HepG2 (cell line): ENCODE measurements at regions not wholly inside any gene's neighbourhood (a gene's known extent, or its start where the extent isn't known, plus 50 kb on each side); places are given as distances from the start of the nearest gene placed in this dataset.

ENCODE experiments used
- CBX5 ChIP-seq: sonication (generic); formaldehyde crosslinking; IDR thresholded peaks from 2 replicates; pipeline ENCODE4 v1.4.0; 2020; ENCODE audit warnings: missing genetic modification reagents, borderline replicate concordance
- CEBPG ChIP-seq: IDR thresholded peaks from 2 replicates; pipeline ENCODE4 v1.6.1; 2016
- E2F1 ChIP-seq: sonication (generic); formaldehyde crosslinking; IDR thresholded peaks from 2 replicates; pipeline ENCODE4 v1.5.0; 2020; ENCODE audit warnings: missing genetic modification reagents
- REL ChIP-seq: sonication (generic); formaldehyde crosslinking; conservative IDR thresholded peaks from 2 replicates; pipeline ENCODE4 v1.8.0; 2022; ENCODE audit warnings: mild to moderate bottlenecking, missing genetic modification reagents, moderate library complexity
- SMARCE1 ChIP-seq: fragments of 450-650 bp; IDR thresholded peaks from 2 replicates; pipeline ENCODE4 v1.6.1; 2017; ENCODE audit warnings: borderline replicate concordance
- ZNF597 ChIP-seq: sonication (generic); formaldehyde crosslinking; IDR thresholded peaks from 2 replicates; pipeline ENCODE4 v1.5.0; 2020; ENCODE audit warnings: missing genetic modification reagents
- TF ChIP-seq, protein P1 (sequence below): sonication (generic); formaldehyde crosslinking; IDR thresholded peaks from 2 replicates; pipeline ENCODE4 v1.5.0; 2020; ENCODE audit warnings: mild to moderate bottlenecking, missing genetic modification reagents, moderate library complexity

- TF ChIP-seq SMARCE1 (no peak), ZNF597 (CRISPR knock-in tag) (no peak), REL (CRISPR knock-in tag) (no peak), CBX5 (CRISPR knock-in tag) (no peak), E2F1 (no peak), CEBPG (CRISPR knock-in tag) (no peak)
- TF ChIP-seq, protein P1, sequence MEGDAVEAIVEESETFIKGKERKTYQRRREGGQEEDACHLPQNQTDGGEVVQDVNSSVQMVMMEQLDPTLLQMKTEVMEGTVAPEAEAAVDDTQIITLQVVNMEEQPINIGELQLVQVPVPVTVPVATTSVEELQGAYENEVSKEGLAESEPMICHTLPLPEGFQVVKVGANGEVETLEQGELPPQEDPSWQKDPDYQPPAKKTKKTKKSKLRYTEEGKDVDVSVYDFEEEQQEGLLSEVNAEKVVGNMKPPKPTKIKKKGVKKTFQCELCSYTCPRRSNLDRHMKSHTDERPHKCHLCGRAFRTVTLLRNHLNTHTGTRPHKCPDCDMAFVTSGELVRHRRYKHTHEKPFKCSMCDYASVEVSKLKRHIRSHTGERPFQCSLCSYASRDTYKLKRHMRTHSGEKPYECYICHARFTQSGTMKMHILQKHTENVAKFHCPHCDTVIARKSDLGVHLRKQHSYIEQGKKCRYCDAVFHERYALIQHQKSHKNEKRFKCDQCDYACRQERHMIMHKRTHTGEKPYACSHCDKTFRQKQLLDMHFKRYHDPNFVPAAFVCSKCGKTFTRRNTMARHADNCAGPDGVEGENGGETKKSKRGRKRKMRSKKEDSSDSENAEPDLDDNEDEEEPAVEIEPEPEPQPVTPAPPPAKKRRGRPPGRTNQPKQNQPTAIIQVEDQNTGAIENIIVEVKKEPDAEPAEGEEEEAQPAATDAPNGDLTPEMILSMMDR (CRISPR knock-in tag), result no peak
Observed at GRCh38 chr6:169945117-169945516, 193.7 kb downstream of the ERMARD start.
